SHP77 treated with DMSO at 0.1 percent for 48 hours (cell line): ENCODE measurements at regions not wholly inside any gene's neighbourhood (a gene's known extent, or its start where the extent isn't known, plus 50 kb on each side); places are given as distances from the start of the nearest gene placed in this dataset.
A peak's percentile ranks its signal among the peaks of the same experiment; 100 is the strongest.

Experiments
- DNase-seq: peaks from one replicate; lab custom pipeline; 2025; lab: John Stamatoyannopoulos, UW

GRCh38 chr2:78439122-78439521 lies 586.4 kb upstream of the REG3G start:
- no peak for DNase-seq

- DNase-seq = no peak
These were observed 569.9 kb upstream of the REG3G start for GRCh38 chr2:78455586-78455985.

GRCh38 chr2:78457269-78457668 lies 568.2 kb upstream of the REG3G start:
- no peak for DNase-seq

GRCh38 chr2:78465707-78466106 lies 559.8 kb upstream of the REG3G start:
- DNase-seq = no peak

GRCh38 chr2:78476619-78477229 lies 548.8 kb upstream of the REG3G start:
- no peak for DNase-seq

- DNase-seq = no peak
These were observed 538.9 kb upstream of the REG3G start for GRCh38 chr2:78486565-78486964.

- no peak for DNase-seq
These were observed 527.4 kb upstream of the REG3G start for GRCh38 chr2:78498125-78498524.

GRCh38 chr2:78506301-78506700 lies 519.2 kb upstream of the REG3G start:
- DNase-seq = no peak

GRCh38 chr2:78521938-78522337 lies 503.6 kb upstream of the REG3G start:
- DNase-seq = no peak

- peak; percentile 2 for DNase-seq
These were observed 492.6 kb upstream of the REG3G start for GRCh38 chr2:78532762-78533379.

- DNase-seq = no peak
These were observed 490.1 kb upstream of the REG3G start for GRCh38 chr2:78535395-78535794.

- no peak for DNase-seq
These were observed 487.2 kb upstream of the REG3G start for GRCh38 chr2:78538322-78538721.

- DNase-seq = no peak
These were observed 485.2 kb upstream of the REG3G start for GRCh38 chr2:78540255-78540654.

GRCh38 chr2:78541088-78541450 lies 484.4 kb upstream of the REG3G start:
- no peak for DNase-seq

GRCh38 chr2:78541451-78542267 lies 483.8 kb upstream of the REG3G start:
- DNase-seq = peak; percentile 93

GRCh38 chr2:78546843-78547242 lies 478.7 kb upstream of the REG3G start:
- DNase-seq = no peak

- no peak for DNase-seq
These were observed 475.7 kb upstream of the REG3G start for GRCh38 chr2:78549766-78550165.

GRCh38 chr2:78553866-78554647 lies 471.4 kb upstream of the REG3G start:
- no peak for DNase-seq

GRCh38 chr2:78561876-78562275 lies 463.6 kb upstream of the REG3G start:
- no peak for DNase-seq

- no peak for DNase-seq
These were observed 460.8 kb upstream of the REG3G start for GRCh38 chr2:78564666-78565065.

- no peak for DNase-seq
These were observed 456.6 kb upstream of the REG3G start for GRCh38 chr2:78568782-78569373.

- DNase-seq = no peak
These were observed 449.1 kb upstream of the REG3G start for GRCh38 chr2:78576409-78576808.
